B cell (primary cell): ENCODE measurements at regions not wholly inside any gene's neighbourhood (a gene's known extent, or its start where the extent isn't known, plus 50 kb on each side); places are given as distances from the start of the nearest gene placed in this dataset.

Experiments
- ATAC-seq: fragments of 200-7000 bp; cut with Tn5 transposase; one replicate; pipeline ENCODE4 v1.10.0; 2021; ENCODE audit warnings: low read depth, mild to moderate bottlenecking, moderate number of reproducible peaks, moderate library complexity
- CTCF ChIA-PET: fragments of 350-600 bp; sonication (Branson Sonifier 250); formaldehyde crosslinking; loops from one replicate; lab custom pipeline; 2021; ENCODE audit warnings: antibody characterized with exemption, inconsistent platforms; lab: Charles Lee
- POLR2A ChIA-PET: fragments of 350-600 bp; sonication (Branson Sonifier 250); formaldehyde crosslinking; loops from one replicate; lab custom pipeline; 2021; ENCODE audit warnings: antibody characterized with exemption; lab: Charles Lee
- DNase-seq: peaks from one replicate; pipeline ENCODE4 v3.0.0; 2013
- H2AFZ ChIP-seq: 2 replicates; pipeline ENCODE4 v1.6.1; 2012; ENCODE audit warnings: mild to moderate bottlenecking, low read depth, low read length; ENCODE audit not compliant: insufficient read depth, poor library complexity, severe bottlenecking
- H3K27ac ChIP-seq, 2 donors: 1 replicate in 1 of 2; 2 replicates in 1 of 2; pipeline ENCODE4 v1.5.1; 2012 to 2013; ENCODE audit warnings: low read length in 2 of 2, mild to moderate bottlenecking in 2 of 2, moderate library complexity in 1 of 2
- H3K27me3 ChIP-seq, 4 experiments: fragments of 200-600 bp in 1 of 4; sonication (generic) in 1 of 4; replicated peaks in 1 of 4; 1 replicate in 2 of 4; 2 replicates in 2 of 4; pipeline versions ENCODE4 v1.6.1 to v1.7.0; 2013 to 2016; ENCODE audit warnings: low read length in 3 of 4, mild to moderate bottlenecking in 2 of 4, mixed read lengths in 1 of 4, moderate library complexity in 1 of 4; ENCODE audit not compliant: insufficient read depth in 4 of 4, control insufficient read depth in 3 of 4; ENCODE audit errors: control extremely low read depth in 1 of 4
- H3K36me3 ChIP-seq, 2 experiments: replicated peaks in 1 of 2; 1 replicate in 1 of 2; 2 replicates in 1 of 2; pipeline versions ENCODE4 v1.6.1 to v1.7.1; 2013; ENCODE audit warnings: low read length in 1 of 2; ENCODE audit not compliant: insufficient read depth in 2 of 2, control insufficient read depth in 1 of 2; ENCODE audit errors: control extremely low read depth in 1 of 2, extremely low read depth in 1 of 2
- H3K4me1 ChIP-seq, 2 donors: fragments of 200-600 bp in 1 of 2; sonication (generic) in 1 of 2; 1 replicate in 1 of 2; 2 replicates in 1 of 2; pipeline versions ENCODE4 v1.5.1 to v1.6.1; 2013 to 2017; ENCODE audit warnings: low read length in 2 of 2; ENCODE audit not compliant: control insufficient read depth in 2 of 2, insufficient read depth in 2 of 2
- H3K4me2 ChIP-seq: replicated peaks from 2 replicates; pipeline ENCODE3; 2012; ENCODE audit warnings: mild to moderate bottlenecking, low read depth, low read length; ENCODE audit not compliant: poor library complexity, severe bottlenecking
- H3K4me3 ChIP-seq, 5 experiments: fragments of 200-600 bp in 1 of 5; sonication (generic) in 1 of 5; 1 replicate in 3 of 5; 2 replicates in 2 of 5; pipeline versions ENCODE4 v1.5.1 to v1.7.0; 2011 to 2016; ENCODE audit warnings: low read length in 4 of 5, mild to moderate bottlenecking in 4 of 5, low read depth in 2 of 5, control low read depth in 1 of 5, moderate library complexity in 1 of 5; ENCODE audit not compliant: insufficient read depth in 1 of 5; ENCODE audit errors: control extremely low read depth in 1 of 5, extremely low read depth in 1 of 5
- H3K79me2 ChIP-seq: fragments of 200-600 bp; sonication (generic); one replicate; pipeline ENCODE4 v1.6.0; 2016; ENCODE audit warnings: low read length; ENCODE audit not compliant: control insufficient read depth, insufficient read depth
- H3K9ac ChIP-seq: fragments of 200-600 bp; sonication (generic); 2 replicates; pipeline ENCODE4 v1.6.1; 2017; ENCODE audit warnings: mild to moderate bottlenecking, low read length, moderate library complexity
- H3K9me3 ChIP-seq, 3 donors: one replicate each; pipeline versions ENCODE4 v1.6.1 to v1.7.1; 2013; ENCODE audit warnings: low read length in 2 of 3; ENCODE audit not compliant: control insufficient read depth in 2 of 3, insufficient read depth in 1 of 3; ENCODE audit errors: control extremely low read depth in 1 of 3
- H4K20me1 ChIP-seq: 2 replicates; pipeline ENCODE4 v1.6.0; 2012; ENCODE audit warnings: mild to moderate bottlenecking, low read length; ENCODE audit not compliant: insufficient read depth, control insufficient read depth, poor library complexity, severe bottlenecking
- H3K27ac Mint-ChIP-seq: one replicate; pipeline ENCODE4 v1.8.0; 2021; ENCODE audit warnings: mixed read lengths
- H3K27me3 Mint-ChIP-seq: one replicate; pipeline ENCODE4 v1.8.0; 2021; ENCODE audit warnings: mixed read lengths
- H3K4me1 Mint-ChIP-seq: one replicate; pipeline ENCODE4 v1.8.0; 2021; ENCODE audit warnings: mixed read lengths
- H3K4me3 Mint-ChIP-seq: one replicate; pipeline ENCODE4 v1.8.0; 2021; ENCODE audit warnings: mixed read lengths
- H3K9me3 Mint-ChIP-seq: one replicate; pipeline ENCODE4 v1.8.0; 2022; ENCODE audit warnings: mixed read lengths; ENCODE audit not compliant: insufficient read depth
- CTCF ChIP-seq: fragments of 200-600 bp; IDR thresholded peaks from one replicate; pipeline ENCODE4 v1.8.0; 2022; ENCODE audit warnings: antibody characterized with exemption, mild to moderate bottlenecking
- EZH2 ChIP-seq: IDR thresholded peaks from 2 replicates; pipeline ENCODE4 v1.6.1; 2012; ENCODE audit warnings: borderline replicate concordance, low read depth, mild to moderate bottlenecking, moderate library complexity, low read length; ENCODE audit not compliant: insufficient read depth, poor library complexity, severe bottlenecking
- WGBS: methylation state at CpG from one replicate; pipeline ENCODE4 v1.1.5; 2013; ENCODE audit warnings: missing lambda C conversion rate; ENCODE audit not compliant: insufficient coverage; 5-methylcytosine and 5-hydroxymethylcytosine counted together
- intact Hi-C: fragments of 100-400 bp; cut with micrococcal nuclease; formaldehyde crosslinking; loops from one replicate; pipeline ENCODE4 v1.10.0; 2022

DNA sequence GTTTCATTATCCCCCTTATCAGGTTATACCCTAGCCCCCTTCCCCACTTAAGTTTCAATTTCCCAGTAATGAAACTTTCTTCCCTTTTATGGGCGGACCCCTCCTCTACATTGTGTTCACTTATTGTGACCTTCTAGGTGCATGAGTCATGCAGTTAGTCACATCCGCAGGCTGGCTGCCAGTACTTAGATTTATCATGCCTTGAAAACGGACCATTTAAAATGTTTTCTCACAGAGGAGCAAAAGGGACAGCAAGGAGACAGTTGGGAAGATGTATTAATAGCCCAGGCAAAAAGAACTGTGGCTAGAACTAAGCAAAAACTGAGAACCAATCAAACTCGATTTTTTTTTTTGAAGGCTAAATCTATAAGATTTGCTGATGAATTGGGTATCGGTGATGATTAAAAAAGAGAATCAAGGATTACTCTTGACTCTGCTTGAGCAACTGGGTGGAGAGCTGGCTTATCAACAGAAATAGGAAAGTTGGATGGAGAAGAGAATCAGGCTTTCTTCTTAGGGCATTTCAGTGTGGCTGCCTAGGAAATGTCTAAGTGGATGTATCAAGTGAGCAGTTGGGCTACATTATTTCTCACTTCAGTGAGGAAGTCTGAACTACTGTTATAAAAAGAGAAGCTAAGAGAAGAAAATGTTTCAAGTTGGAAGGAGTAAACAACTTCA, 615.0 kb downstream of the HINT1 start:
- no peak for ATAC-seq
- Histone ChIP-seq H3K4me2 (no peak overlapping the region), H3K9ac (no peak overlapping the region), H4K20me1 (no peaks in the 10 kb centered on the region), H3K27ac (no peak overlapping the region), H3K4me3 (no peak overlapping the region), H3K4me1 (no peaks in the 10 kb centered on the region), H3K36me3 (no peaks in the 10 kb centered on the region), H2AFZ (no peak overlapping the region), H3K79me2 (no peaks in the 10 kb centered on the region), H3K9me3 (peaks cover 0 to 8% (median 0%) of the 10 kb centered on the region in 3 donors), H3K27me3 (no peaks in the 10 kb centered on the region)
- ChIA-PET CTCF (no interaction called here), POLR2A (no interaction called here)
- no peak overlapping the region for H3K4me3 Mint-ChIP-seq
- no peaks in the 10 kb centered on the region for H3K27me3 Mint-ChIP-seq
- no peaks in the 10 kb centered on the region for H3K4me1 Mint-ChIP-seq
- H3K27ac Mint-ChIP-seq, result no peak overlapping the region
- 84% methylated on average over 4 of the region's 5 CpGs for WGBS
- intact Hi-C loops, result no loop called here
- TF ChIP-seq EZH2 (no peak), CTCF (no peak)
- DNase-seq, result no peak
- H3K9me3 Mint-ChIP-seq, result peaks cover 12% of the 10 kb centered on the region

GRCh38 chr5:130546211-130546610, 618.8 kb downstream of the HINT1 start:
- no peaks in the 10 kb centered on the region for H3K79me2 ChIP-seq
- H3K4me1 Mint-ChIP-seq, result no peaks in the 10 kb centered on the region
- H3K27ac ChIP-seq, result no peak overlapping the region
- intact Hi-C loops, result no loop called here
- TF ChIP-seq EZH2 (no peak), CTCF (no peak)
- no peaks in the 10 kb centered on the region for H3K4me1 ChIP-seq
- H3K9me3 ChIP-seq, result peaks cover 0 to 14% (median 3%) of the 10 kb centered on the region in 3 donors
- no peak overlapping the region for H2AFZ ChIP-seq
- no peak overlapping the region for H3K9ac ChIP-seq
- no peak overlapping the region for H3K4me3 Mint-ChIP-seq
- ATAC-seq (no peak), DNase-seq (no peak)
- H3K27ac Mint-ChIP-seq, result no peak overlapping the region
- H3K4me2 ChIP-seq, result no peak overlapping the region
- ChIA-PET POLR2A (no interaction called here), CTCF (no interaction called here)
- H3K27me3 ChIP-seq, result no peaks in the 10 kb centered on the region
- H3K36me3 ChIP-seq, result no peaks in the 10 kb centered on the region
- no peaks in the 10 kb centered on the region for H4K20me1 ChIP-seq
- 30% methylated on average over 1 of the region's 1 CpG for WGBS
- H3K9me3 Mint-ChIP-seq, result peaks cover 17% of the 10 kb centered on the region
- H3K27me3 Mint-ChIP-seq, result no peaks in the 10 kb centered on the region
- H3K4me3 ChIP-seq, result no peak overlapping the region
